Activated CD8-positive, alpha-beta T cell treated with anti-CD3 and anti-CD28 coated beads, Interleukin-2, amount 10 ng/mL, durations not matched to agents 7 days and 5 days (primary cell): ENCODE measurements at regions not wholly inside any gene's neighbourhood (a gene's known extent, or its start where the extent isn't known, plus 50 kb on each side); places are given as distances from the start of the nearest gene placed in this dataset.

ENCODE experiments used
- ATAC-seq: fragments of 150-1000 bp; cut with Tn5 transposase; one replicate; pipeline ENCODE4 v1.10.0; 2021; ENCODE audit warnings: moderate library complexity
- CTCF ChIA-PET: fragments of 350-600 bp; sonication (Branson Sonifier 250); formaldehyde crosslinking; loops from one replicate; lab custom pipeline; 2021; ENCODE audit warnings: antibody characterized with exemption; lab: Charles Lee
- POLR2A ChIA-PET: fragments of 350-600 bp; sonication (Branson Sonifier 250); formaldehyde crosslinking; loops from one replicate; lab custom pipeline; 2021; ENCODE audit warnings: antibody characterized with exemption; lab: Charles Lee
- DNase-seq: peaks from one replicate; pipeline ENCODE4 v3.0.0-alpha.2; 2020
- H3K27ac Mint-ChIP-seq: one replicate; pipeline ENCODE4 v1.8.0; 2021; ENCODE audit warnings: mild to moderate bottlenecking, mixed read lengths
- H3K27me3 Mint-ChIP-seq: one replicate; pipeline ENCODE4 v1.8.0; 2021; ENCODE audit warnings: low read depth, mixed read lengths
- H3K36me3 Mint-ChIP-seq: one replicate; pipeline ENCODE4 v1.8.0; 2021; ENCODE audit warnings: low read depth, mixed read lengths
- H3K4me1 Mint-ChIP-seq: one replicate; pipeline ENCODE4 v1.8.0; 2021; ENCODE audit warnings: low read depth, mixed read lengths
- H3K4me3 Mint-ChIP-seq: one replicate; pipeline ENCODE4 v1.8.0; 2021; ENCODE audit warnings: mild to moderate bottlenecking, mixed read lengths
- H3K9me3 Mint-ChIP-seq: one replicate; pipeline ENCODE4 v1.8.0; 2022; ENCODE audit warnings: mixed read lengths; ENCODE audit not compliant: insufficient read depth

DNA sequence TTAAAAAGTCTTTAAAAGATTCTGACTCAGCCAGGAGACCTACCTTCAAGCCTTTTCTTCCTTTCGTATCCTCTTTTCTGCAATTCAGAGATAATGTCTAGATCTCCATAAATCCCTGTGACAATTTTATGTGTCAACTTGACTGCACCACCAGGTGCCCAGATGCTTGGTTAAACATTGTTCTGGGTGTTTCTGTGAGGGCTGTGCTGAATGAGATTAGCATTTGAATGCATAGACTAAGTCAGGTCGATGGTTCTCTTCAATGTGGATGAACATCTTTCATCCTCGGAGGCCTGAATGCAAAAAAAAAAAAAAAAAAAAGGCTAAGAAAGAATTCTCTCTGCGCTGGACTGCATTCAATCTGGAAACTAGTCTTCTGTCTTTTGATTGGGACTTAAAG, 1082.7 kb downstream of the NLGN4X start:
- ChIA-PET CTCF (no interaction called here), POLR2A (no interaction called here)
- Mint-ChIP-seq H3K9me3 (no peaks in the 10 kb centered on the region), H3K27me3 (no peaks in the 10 kb centered on the region), H3K27ac (no peak overlapping the region), H3K4me1 (no peaks in the 10 kb centered on the region), H3K4me3 (no peak overlapping the region), H3K36me3 (no peaks in the 10 kb centered on the region)
- no peak for ATAC-seq
- no peak for DNase-seq

DNA sequence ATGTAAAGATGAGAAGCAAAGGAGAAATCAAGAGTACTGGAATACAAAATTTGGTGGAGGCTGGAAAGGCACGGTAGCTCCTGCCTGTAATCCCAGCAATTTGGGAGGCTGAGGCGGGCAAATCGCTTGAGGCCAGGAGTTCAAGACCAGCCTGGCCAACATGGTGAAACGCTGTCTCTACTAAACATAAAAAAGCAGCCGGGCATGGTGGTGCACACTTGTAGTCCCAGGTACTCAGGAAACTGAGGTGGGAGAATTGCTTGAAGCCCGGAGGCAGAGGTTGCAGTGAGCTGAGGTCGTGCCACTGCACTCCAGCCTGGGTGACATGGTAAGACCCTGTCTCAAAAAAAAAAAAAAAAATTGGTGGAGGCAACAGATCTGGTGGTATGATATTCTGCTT, 1086.0 kb downstream of the NLGN4X start:
- Mint-ChIP-seq H3K9me3 (no peaks in the 10 kb centered on the region), H3K27me3 (no peaks in the 10 kb centered on the region)
- POLR2A ChIA-PET, result no interaction called here

GRCh38 chrX:5122181-5122678, 1106.4 kb downstream of the NLGN4X start:
- H3K27ac Mint-ChIP-seq, result no peak overlapping the region
- H3K9me3 Mint-ChIP-seq, result no peaks in the 10 kb centered on the region
- no peaks in the 10 kb centered on the region for H3K36me3 Mint-ChIP-seq
- no peak for DNase-seq
- H3K4me3 Mint-ChIP-seq, result no peak overlapping the region
- POLR2A ChIA-PET, result no interaction called here
- ATAC-seq, result no peak
- H3K4me1 Mint-ChIP-seq, result no peaks in the 10 kb centered on the region
- no peaks in the 10 kb centered on the region for H3K27me3 Mint-ChIP-seq
- CTCF ChIA-PET, result no interaction called here

More for the DNA sequence above, 1086.0 kb downstream of the NLGN4X start:
- Mint-ChIP-seq H3K36me3 (no peaks in the 10 kb centered on the region), H3K4me1 (no peaks in the 10 kb centered on the region), H3K27ac (no peak overlapping the region), H3K4me3 (no peak overlapping the region)
- CTCF ChIA-PET, result no interaction called here
- no peak for DNase-seq
- ATAC-seq, result no peak

DNA sequence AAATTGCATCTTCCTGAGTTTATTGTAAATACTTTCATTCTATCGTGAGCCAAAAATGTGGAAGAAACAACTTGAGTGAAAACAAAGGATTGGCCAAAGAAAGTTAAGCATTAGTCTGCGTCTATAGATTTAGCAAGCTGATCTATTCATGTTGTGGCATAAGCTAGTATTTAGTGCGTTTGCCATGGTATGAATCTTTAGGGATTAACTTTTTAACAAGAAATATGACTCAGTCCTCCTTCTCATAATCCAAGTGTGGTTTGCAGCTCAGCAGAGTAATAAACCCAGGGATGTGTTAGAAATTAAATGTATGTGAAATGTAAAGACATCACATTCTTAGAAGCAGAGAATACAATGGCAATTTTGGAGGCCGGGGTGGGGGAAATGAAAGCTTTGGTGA, 1110.9 kb downstream of the NLGN4X start:
- DNase-seq (no peak), ATAC-seq (no peak)
- Mint-ChIP-seq H3K36me3 (no peaks in the 10 kb centered on the region), H3K27ac (no peak overlapping the region), H3K27me3 (no peaks in the 10 kb centered on the region), H3K9me3 (no peaks in the 10 kb centered on the region), H3K4me3 (no peak overlapping the region), H3K4me1 (no peaks in the 10 kb centered on the region)
- POLR2A ChIA-PET, result no interaction called here
- CTCF ChIA-PET, result no interaction called here

GRCh38 chrX:5113128-5113527, 1115.5 kb downstream of the NLGN4X start:
- H3K27ac Mint-ChIP-seq, result no peak overlapping the region
- H3K9me3 Mint-ChIP-seq, result no peaks in the 10 kb centered on the region
- DNase-seq, result no peak
- H3K4me3 Mint-ChIP-seq, result no peak overlapping the region
- ChIA-PET POLR2A (no interaction called here), CTCF (no interaction called here)
- no peak for ATAC-seq
- H3K36me3 Mint-ChIP-seq, result no peaks in the 10 kb centered on the region
- no peaks in the 10 kb centered on the region for H3K4me1 Mint-ChIP-seq
- H3K27me3 Mint-ChIP-seq, result no peaks in the 10 kb centered on the region

DNA sequence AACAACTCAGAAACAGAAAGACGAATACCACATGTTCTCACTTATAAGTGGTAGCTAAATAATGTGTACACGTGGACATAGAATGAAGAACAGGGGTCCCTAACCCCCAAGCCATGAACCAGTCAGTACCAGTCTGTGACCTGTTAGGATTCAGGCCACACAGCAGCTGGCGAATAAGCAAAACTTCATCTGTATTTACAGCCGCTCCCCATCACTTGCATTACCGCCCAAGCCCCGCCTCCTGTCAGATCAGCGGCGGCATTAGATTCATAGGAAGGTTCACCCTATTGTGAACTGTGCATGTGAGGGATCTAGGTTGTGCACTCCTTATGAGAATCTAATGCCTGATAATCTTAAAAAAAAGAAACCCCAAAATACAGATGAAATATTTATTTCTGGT, 1128.7 kb downstream of the NLGN4X start:
- ATAC-seq (no peak), DNase-seq (no peak)
- Mint-ChIP-seq H3K27me3 (no peaks in the 10 kb centered on the region), H3K4me1 (no peaks in the 10 kb centered on the region), H3K36me3 (no peaks in the 10 kb centered on the region), H3K4me3 (no peak overlapping the region), H3K9me3 (no peaks in the 10 kb centered on the region), H3K27ac (no peak overlapping the region)
- ChIA-PET POLR2A (no interaction called here), CTCF (no interaction called here)

DNA sequence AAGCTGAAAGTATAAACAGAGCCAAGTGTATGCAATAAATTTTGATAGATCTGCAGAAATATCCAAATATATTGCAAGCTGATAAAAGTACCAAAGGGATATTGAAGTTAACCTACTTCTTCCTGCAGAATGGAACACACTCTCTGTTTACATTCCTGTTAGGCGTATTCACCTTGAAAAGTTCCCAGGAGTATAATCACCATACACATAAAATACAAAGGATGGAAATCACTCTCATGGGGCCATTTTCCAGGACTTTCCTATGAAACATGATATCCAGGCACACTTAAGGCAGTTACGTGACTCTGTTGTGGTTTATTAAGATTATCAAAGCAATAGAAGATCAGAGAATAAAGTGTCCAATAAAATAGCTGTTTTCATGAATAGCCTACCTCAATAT, 1142.3 kb downstream of the NLGN4X start:
- ATAC-seq, result no peak
- Mint-ChIP-seq H3K27ac (no peak overlapping the region), H3K4me1 (no peaks in the 10 kb centered on the region), H3K9me3 (no peaks in the 10 kb centered on the region), H3K27me3 (no peaks in the 10 kb centered on the region), H3K36me3 (no peaks in the 10 kb centered on the region), H3K4me3 (no peak overlapping the region)
- POLR2A ChIA-PET, result no interaction called here
- no peak for DNase-seq
- CTCF ChIA-PET, result no interaction called here

GRCh38 chrX:5084279-5084678, 1144.4 kb downstream of the NLGN4X start:
- Mint-ChIP-seq H3K36me3 (no peaks in the 10 kb centered on the region), H3K27me3 (no peaks in the 10 kb centered on the region), H3K9me3 (no peaks in the 10 kb centered on the region), H3K4me1 (no peaks in the 10 kb centered on the region), H3K4me3 (no peak overlapping the region), H3K27ac (no peak overlapping the region)
- no peak for ATAC-seq
- ChIA-PET CTCF (no interaction called here), POLR2A (no interaction called here)
- no peak for DNase-seq

DNA sequence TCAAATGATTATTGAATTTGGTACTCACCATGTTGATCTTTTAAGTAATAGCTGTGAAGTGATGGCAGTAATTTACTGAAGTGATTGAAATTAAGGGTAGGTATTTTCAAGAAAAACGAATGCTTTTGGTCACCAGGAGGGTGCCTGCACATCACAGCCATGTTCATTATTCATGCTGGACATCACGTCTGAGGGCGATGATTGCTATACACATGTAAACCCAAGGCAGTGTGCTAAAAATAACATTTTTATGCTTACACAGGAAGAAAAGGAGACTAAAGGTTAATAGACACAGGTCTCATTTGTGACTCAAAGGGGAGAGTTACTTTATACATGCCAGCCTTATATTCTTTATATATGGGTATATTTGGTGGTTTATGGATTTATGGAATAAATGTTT, 1146.0 kb downstream of the NLGN4X start:
- ATAC-seq (no peak), DNase-seq (no peak)
- CTCF ChIA-PET, result no interaction called here
- Mint-ChIP-seq H3K36me3 (no peaks in the 10 kb centered on the region), H3K27ac (no peak overlapping the region), H3K27me3 (no peaks in the 10 kb centered on the region), H3K4me3 (no peak overlapping the region), H3K9me3 (no peaks in the 10 kb centered on the region), H3K4me1 (no peaks in the 10 kb centered on the region)
- POLR2A ChIA-PET, result no interaction called here

- ATAC-seq (no peak), DNase-seq (no peak)
- ChIA-PET POLR2A (no interaction called here), CTCF (no interaction called here)
- no peaks in the 10 kb centered on the region for H3K36me3 Mint-ChIP-seq
- H3K4me3 Mint-ChIP-seq, result no peak overlapping the region
- no peak overlapping the region for H3K27ac Mint-ChIP-seq
- no peaks in the 10 kb centered on the region for H3K9me3 Mint-ChIP-seq
- no peaks in the 10 kb centered on the region for H3K4me1 Mint-ChIP-seq
- no peaks in the 10 kb centered on the region for H3K27me3 Mint-ChIP-seq
Observed at GRCh38 chrX:5080791-5081190, 1147.9 kb downstream of the NLGN4X start.

DNA sequence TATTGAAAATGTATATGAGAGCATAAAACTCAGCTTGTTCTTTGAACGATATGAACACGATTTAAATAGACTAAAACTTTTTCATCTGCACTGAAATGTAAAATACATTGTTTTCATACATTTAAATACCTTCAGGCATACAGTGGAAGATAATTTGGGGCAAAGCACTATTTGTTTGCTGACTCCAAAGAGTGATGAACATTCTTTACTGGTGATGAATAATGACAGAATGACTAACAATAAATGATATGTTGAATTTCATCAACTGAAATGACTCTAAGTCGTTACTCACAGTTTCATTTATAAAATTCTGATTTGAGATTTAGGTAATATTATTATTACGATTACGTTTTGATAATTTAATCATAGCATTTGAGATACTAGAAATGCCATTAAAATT, 1160.1 kb downstream of the NLGN4X start:
- ChIA-PET POLR2A (no interaction called here), CTCF (no interaction called here)
- no peak for ATAC-seq

DNA sequence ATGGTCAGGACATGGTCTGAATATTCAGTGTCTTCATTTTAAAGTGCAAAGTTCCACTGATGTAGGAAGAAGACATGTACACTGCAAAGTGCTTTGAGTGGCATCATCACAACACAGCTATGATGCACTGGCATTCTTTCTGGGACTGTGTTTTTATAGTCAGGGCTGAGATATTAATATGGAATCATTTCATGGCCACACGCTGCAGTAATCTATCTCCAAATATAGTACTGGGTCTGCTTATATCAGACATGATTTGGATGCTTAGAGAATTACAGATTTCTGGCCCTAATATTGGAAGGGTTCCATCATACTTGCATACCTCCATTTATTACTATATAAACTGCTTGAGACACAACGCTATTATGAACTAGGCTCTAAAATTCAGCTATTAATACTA, 1170.9 kb downstream of the NLGN4X start:
- POLR2A ChIA-PET, result no interaction called here

More for the DNA sequence above, 1160.1 kb downstream of the NLGN4X start:
- no peak overlapping the region for H3K4me3 Mint-ChIP-seq
- no peaks in the 10 kb centered on the region for H3K9me3 Mint-ChIP-seq
- no peaks in the 10 kb centered on the region for H3K4me1 Mint-ChIP-seq
- H3K27ac Mint-ChIP-seq, result no peak overlapping the region
- no peak for DNase-seq
- H3K36me3 Mint-ChIP-seq, result no peaks in the 10 kb centered on the region
- no peaks in the 10 kb centered on the region for H3K27me3 Mint-ChIP-seq

DNA sequence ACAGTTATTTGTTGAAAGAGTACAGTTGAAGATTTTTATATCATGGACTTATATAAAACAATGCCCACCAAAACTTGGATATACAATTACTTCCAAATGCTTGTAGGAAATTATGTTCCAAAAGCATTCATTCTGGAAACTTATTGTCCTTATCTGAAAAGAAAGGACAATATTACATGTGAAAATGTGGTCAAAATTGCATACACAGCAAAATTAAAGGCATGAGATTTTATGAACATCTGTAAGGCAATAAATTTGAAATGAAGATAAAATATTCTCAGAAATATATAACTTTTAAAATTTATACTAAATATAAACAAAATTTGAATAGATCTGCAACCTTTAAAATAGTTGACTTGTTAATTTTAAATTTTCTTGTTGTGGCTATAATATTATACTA, 1173.8 kb downstream of the NLGN4X start:
- ChIA-PET POLR2A (no interaction called here), CTCF (no interaction called here)
- no peak overlapping the region for H3K4me3 Mint-ChIP-seq
- H3K9me3 Mint-ChIP-seq, result no peaks in the 10 kb centered on the region
- no peaks in the 10 kb centered on the region for H3K4me1 Mint-ChIP-seq
- H3K27me3 Mint-ChIP-seq, result no peaks in the 10 kb centered on the region
- DNase-seq (no peak), ATAC-seq (no peak)
- no peak overlapping the region for H3K27ac Mint-ChIP-seq
- no peaks in the 10 kb centered on the region for H3K36me3 Mint-ChIP-seq

More for the DNA sequence above, 1170.9 kb downstream of the NLGN4X start:
- no peaks in the 10 kb centered on the region for H3K27me3 Mint-ChIP-seq
- no peak for ATAC-seq
- no peaks in the 10 kb centered on the region for H3K36me3 Mint-ChIP-seq
- CTCF ChIA-PET, result no interaction called here
- no peak overlapping the region for H3K27ac Mint-ChIP-seq
- no peaks in the 10 kb centered on the region for H3K4me1 Mint-ChIP-seq
- DNase-seq, result no peak
- no peaks in the 10 kb centered on the region for H3K9me3 Mint-ChIP-seq
- H3K4me3 Mint-ChIP-seq, result no peak overlapping the region
